SH-SY5Y (cell line): ENCODE measurements at regions not wholly inside any gene's neighbourhood (a gene's known extent, or its start where the extent isn't known, plus 50 kb on each side); places are given as distances from the start of the nearest gene placed in this dataset.

ENCODE experiments used
- GATA2 ChIP-seq: IDR thresholded peaks from 2 replicates; pipeline ENCODE4 v1.6.1; 2011; ENCODE audit warnings: mild to moderate bottlenecking, low read depth, low read length
- GATA3 ChIP-seq: IDR thresholded peaks from 2 replicates; pipeline ENCODE4 v1.6.1; 2011; ENCODE audit warnings: low read depth, mild to moderate bottlenecking, low read length, moderate library complexity

GRCh38 chr6:44022296-44022661 is 105.0 kb downstream of the MRPL14 start:
- TF ChIP-seq GATA2 (no peak), GATA3 (no peak)
